ENCODE measurements at regions not wholly inside any gene's neighbourhood (a gene's known extent, or its start where the extent isn't known, plus 50 kb on each side); places are given as distances from the start of the nearest gene placed in this dataset.

DNA sequence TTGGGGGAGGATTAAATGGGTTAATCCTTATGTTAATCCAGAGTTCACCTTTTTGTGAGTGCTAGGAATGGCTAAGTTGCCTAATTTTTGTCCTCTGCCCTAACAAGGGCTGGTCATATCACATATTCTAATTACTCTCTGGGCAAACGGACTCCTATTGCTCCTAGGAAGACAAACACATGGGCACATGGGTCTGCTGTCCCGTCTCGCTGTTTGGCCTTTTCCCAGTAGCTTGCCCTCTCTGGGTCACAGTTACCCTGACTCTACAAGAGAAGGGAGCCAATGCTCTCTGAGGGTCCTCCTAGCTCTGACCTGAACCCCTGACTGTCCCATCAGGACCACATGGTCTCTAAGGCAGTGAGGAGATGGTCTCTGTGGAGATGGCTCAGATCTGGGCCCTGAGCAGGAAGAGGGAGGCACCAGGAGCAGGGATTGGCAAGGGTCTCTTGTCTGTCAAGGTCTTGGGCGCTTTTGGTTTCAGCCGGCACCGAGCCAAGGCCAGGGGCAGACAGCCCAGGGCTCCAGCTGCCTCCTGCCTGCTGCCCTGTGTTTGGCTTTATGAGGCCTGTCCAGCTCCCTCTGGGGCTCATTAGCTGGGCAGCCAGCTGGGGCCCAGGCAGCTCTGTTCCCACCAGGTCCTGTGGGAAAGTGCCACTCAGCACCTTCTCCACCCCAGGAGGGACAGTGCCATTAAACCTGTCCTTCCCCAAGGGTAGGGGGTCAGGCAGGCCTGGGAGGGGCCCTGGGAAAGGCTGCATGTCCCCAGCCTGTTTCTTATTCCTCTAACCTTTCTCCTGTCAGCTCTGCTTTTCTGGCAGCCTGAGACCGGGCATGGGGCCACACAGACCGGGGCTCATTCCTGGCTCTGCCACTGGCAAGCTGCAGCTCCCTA is 559.9 kb downstream of the MN1 start:
- no peak for TF ChIP-seq POLR2A (IDR thresholded peaks at IDR 0.05)
- TF ChIP-seq, protein P1, sequence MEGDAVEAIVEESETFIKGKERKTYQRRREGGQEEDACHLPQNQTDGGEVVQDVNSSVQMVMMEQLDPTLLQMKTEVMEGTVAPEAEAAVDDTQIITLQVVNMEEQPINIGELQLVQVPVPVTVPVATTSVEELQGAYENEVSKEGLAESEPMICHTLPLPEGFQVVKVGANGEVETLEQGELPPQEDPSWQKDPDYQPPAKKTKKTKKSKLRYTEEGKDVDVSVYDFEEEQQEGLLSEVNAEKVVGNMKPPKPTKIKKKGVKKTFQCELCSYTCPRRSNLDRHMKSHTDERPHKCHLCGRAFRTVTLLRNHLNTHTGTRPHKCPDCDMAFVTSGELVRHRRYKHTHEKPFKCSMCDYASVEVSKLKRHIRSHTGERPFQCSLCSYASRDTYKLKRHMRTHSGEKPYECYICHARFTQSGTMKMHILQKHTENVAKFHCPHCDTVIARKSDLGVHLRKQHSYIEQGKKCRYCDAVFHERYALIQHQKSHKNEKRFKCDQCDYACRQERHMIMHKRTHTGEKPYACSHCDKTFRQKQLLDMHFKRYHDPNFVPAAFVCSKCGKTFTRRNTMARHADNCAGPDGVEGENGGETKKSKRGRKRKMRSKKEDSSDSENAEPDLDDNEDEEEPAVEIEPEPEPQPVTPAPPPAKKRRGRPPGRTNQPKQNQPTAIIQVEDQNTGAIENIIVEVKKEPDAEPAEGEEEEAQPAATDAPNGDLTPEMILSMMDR (IDR thresholded peaks at IDR 0.05 in 4 of 5, conservative IDR thresholded peaks at IDR 0.05 in 1 of 5): no peak

All from gastrocnemius medialis (tissue), 4 donors.